WI38 (cell line): ENCODE measurements at regions not wholly inside any gene's neighbourhood (a gene's known extent, or its start where the extent isn't known, plus 50 kb on each side); places are given as distances from the start of the nearest gene placed in this dataset.

ENCODE experiments used
- H3K4me3 ChIP-seq: 2 replicates; pipeline ENCODE4 v1.5.1; 2011; ENCODE audit warnings: low read depth, mild to moderate bottlenecking, control low read depth, low read length
- TF ChIP-seq, protein P1 (sequence below): IDR thresholded peaks from 2 replicates; pipeline ENCODE4 v1.5.1; 2012; ENCODE audit warnings: low read depth, mild to moderate bottlenecking, control low read depth, low read length

- H3K4me3 ChIP-seq = no peak overlapping the region
- TF ChIP-seq, protein P1, sequence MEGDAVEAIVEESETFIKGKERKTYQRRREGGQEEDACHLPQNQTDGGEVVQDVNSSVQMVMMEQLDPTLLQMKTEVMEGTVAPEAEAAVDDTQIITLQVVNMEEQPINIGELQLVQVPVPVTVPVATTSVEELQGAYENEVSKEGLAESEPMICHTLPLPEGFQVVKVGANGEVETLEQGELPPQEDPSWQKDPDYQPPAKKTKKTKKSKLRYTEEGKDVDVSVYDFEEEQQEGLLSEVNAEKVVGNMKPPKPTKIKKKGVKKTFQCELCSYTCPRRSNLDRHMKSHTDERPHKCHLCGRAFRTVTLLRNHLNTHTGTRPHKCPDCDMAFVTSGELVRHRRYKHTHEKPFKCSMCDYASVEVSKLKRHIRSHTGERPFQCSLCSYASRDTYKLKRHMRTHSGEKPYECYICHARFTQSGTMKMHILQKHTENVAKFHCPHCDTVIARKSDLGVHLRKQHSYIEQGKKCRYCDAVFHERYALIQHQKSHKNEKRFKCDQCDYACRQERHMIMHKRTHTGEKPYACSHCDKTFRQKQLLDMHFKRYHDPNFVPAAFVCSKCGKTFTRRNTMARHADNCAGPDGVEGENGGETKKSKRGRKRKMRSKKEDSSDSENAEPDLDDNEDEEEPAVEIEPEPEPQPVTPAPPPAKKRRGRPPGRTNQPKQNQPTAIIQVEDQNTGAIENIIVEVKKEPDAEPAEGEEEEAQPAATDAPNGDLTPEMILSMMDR = no peak
These were observed 619.0 kb downstream of the AJAP1 start for GRCh38 chr1:5273280-5274003.

DNA sequence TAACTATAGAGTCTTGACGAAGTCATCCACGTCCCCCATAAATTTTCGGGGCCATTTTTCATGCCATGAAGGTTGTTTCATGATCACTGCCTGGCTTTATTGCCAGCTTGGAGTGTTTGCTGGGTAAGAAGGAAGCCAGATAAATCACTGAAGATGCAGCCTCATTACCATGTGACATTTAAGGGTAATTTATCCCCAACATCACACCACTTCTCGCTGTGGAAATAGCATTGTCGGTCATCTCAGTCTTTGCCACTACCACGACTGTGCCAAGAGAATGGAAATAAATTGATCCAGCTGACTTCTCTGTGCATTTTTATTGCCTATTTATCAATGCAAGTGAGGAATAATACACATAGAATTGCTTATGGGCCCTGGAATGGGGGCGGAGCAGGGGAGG lies 617.9 kb downstream of the AJAP1 start:
- TF ChIP-seq, protein P1 = no peak
- H3K4me3 ChIP-seq = no peak overlapping the region

DNA sequence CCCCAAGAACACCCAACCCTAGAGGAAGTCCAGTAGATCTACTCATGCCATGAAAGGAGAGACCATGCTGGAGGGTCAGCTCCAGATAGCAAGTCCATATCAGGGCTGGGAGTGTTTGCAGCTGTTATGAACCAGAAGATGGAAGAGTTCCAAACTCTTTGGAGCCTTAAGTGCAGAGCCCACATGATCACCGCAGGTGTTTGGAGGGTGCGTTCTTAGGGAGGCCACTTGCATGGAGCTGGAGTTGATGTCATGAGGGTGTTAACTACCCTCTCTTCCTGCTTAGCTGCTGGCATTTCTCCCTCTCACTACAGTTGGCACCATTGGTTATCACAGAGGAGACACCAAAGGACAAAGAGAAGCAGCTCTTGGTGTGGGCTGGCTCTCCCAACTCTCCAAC lies 616.9 kb downstream of the AJAP1 start:
- no peak overlapping the region for H3K4me3 ChIP-seq
- TF ChIP-seq, protein P1 = no peak

DNA sequence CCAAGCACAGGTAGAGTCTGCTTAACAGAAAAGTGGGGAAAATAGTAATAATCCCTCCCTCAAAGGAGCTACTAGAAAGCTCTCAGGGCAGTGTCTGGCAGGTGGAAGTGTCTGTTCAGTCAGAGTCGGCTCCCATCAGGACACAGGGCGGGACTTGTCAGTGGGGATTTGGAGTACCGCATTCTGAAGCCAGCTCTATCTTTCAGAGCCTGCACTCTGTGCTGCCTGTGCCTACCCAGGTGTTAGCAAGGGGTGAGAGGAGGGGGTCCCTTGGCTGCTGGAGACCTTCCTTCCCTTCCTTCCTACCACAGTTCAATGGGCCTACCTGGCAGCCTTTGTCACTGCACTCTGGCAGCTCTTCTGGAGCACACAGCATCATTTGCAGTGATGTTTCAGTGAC lies 615.5 kb downstream of the AJAP1 start:
- no peak overlapping the region for H3K4me3 ChIP-seq
- TF ChIP-seq, protein P1 = no peak

- TF ChIP-seq, protein P1 = no peak
- no peak overlapping the region for H3K4me3 ChIP-seq
These were observed 613.3 kb downstream of the AJAP1 start for GRCh38 chr1:5267603-5268235.

GRCh38 chr1:5265438-5266075 lies 611.1 kb downstream of the AJAP1 start:
- no peak overlapping the region for H3K4me3 ChIP-seq
- TF ChIP-seq, protein P1 = no peak

DNA sequence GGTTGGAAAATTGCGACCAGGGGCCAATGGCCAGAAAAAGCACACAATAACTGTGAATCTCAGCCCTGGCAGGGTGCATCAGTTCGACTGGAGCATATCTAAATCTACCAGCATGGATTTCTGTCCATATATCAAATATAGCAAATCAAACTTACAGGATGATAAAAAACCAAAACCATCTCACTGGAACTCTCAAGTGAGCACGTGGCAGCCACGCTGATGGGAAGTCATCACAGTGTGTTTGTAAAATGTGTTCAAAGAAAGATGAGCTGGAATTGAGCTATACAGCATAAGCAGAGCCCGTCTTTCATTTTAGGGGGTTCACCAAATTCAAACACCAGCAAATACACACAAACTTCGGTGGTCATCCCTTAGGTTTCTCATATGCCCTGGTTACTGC lies 610.1 kb downstream of the AJAP1 start:
- H3K4me3 ChIP-seq = no peak overlapping the region
- TF ChIP-seq, protein P1 = no peak
